ENCODE measurements at regions not wholly inside any gene's neighbourhood (a gene's known extent, or its start where the extent isn't known, plus 50 kb on each side); places are given as distances from the start of the nearest gene placed in this dataset.

- TF ChIP-seq CTCF (IDR thresholded peaks at IDR 0.05; ENCODE audit: low read length), result no peak
- TF ChIP-seq EZH2 (IDR thresholded peaks at IDR 0.05; ENCODE audit: borderline replicate concordance, low read length), result no peak
Observed at GRCh38 chr11:81569999-81570398, 1163.7 kb downstream of the FAM181B start.

All from OCI-LY1 (cell line).